ENCODE measurements at regions not wholly inside any gene's neighbourhood (a gene's known extent, or its start where the extent isn't known, plus 50 kb on each side); places are given as distances from the start of the nearest gene placed in this dataset.

- TF ChIP-seq, protein P1, sequence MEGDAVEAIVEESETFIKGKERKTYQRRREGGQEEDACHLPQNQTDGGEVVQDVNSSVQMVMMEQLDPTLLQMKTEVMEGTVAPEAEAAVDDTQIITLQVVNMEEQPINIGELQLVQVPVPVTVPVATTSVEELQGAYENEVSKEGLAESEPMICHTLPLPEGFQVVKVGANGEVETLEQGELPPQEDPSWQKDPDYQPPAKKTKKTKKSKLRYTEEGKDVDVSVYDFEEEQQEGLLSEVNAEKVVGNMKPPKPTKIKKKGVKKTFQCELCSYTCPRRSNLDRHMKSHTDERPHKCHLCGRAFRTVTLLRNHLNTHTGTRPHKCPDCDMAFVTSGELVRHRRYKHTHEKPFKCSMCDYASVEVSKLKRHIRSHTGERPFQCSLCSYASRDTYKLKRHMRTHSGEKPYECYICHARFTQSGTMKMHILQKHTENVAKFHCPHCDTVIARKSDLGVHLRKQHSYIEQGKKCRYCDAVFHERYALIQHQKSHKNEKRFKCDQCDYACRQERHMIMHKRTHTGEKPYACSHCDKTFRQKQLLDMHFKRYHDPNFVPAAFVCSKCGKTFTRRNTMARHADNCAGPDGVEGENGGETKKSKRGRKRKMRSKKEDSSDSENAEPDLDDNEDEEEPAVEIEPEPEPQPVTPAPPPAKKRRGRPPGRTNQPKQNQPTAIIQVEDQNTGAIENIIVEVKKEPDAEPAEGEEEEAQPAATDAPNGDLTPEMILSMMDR (IDR thresholded peaks at IDR 0.05), result no peak
- H3K9me3 Mint-ChIP-seq (ENCODE audit: low read depth), result no peaks in the 10 kb centered on the region
- no peak for DNase-seq (ENCODE audit: low spot score)
- no peak overlapping the region for H3K4me3 Mint-ChIP-seq (ENCODE audit: unreplicated experiment)
- peaks cover 17% of the 10 kb centered on the region for H3K27me3 Mint-ChIP-seq (ENCODE audit: low read depth)
- H3K36me3 Mint-ChIP-seq (ENCODE audit: low read depth), result no peaks in the 10 kb centered on the region
- no peak overlapping the region for H3K27ac Mint-ChIP-seq (ENCODE audit: unreplicated experiment)
- H3K4me1 Mint-ChIP-seq (ENCODE audit: low read depth), result peaks cover 9% of the 10 kb centered on the region
These were observed 110.2 kb downstream of the ALX1 start for GRCh38 chr12:85390266-85390665.

- Mint-ChIP-seq H3K27ac (ENCODE audit: unreplicated experiment) (no peak overlapping the region), H3K36me3 (ENCODE audit: low read depth) (no peaks in the 10 kb centered on the region), H3K9me3 (ENCODE audit: low read depth) (no peaks in the 10 kb centered on the region), H3K4me3 (ENCODE audit: unreplicated experiment) (no peak overlapping the region), H3K4me1 (ENCODE audit: low read depth) (peaks cover 6% of the 10 kb centered on the region), H3K27me3 (ENCODE audit: low read depth) (peaks cover 9% of the 10 kb centered on the region)
- TF ChIP-seq, protein P1 (IDR thresholded peaks at IDR 0.05), result no peak
- DNase-seq (ENCODE audit: low spot score), result no peak
These were observed 112.5 kb downstream of the ALX1 start for GRCh38 chr12:85392508-85392907.

- TF ChIP-seq, protein P1 (IDR thresholded peaks at IDR 0.05), result no peak
- no peaks in the 10 kb centered on the region for H3K9me3 Mint-ChIP-seq (ENCODE audit: low read depth)
- peaks cover 5% of the 10 kb centered on the region for H3K27me3 Mint-ChIP-seq (ENCODE audit: low read depth)
- H3K27ac Mint-ChIP-seq (ENCODE audit: unreplicated experiment), result no peak overlapping the region
- no peak overlapping the region for H3K4me3 Mint-ChIP-seq (ENCODE audit: unreplicated experiment)
- peaks cover 6% of the 10 kb centered on the region for H3K4me1 Mint-ChIP-seq (ENCODE audit: low read depth)
- H3K36me3 Mint-ChIP-seq (ENCODE audit: low read depth), result no peaks in the 10 kb centered on the region
- DNase-seq (ENCODE audit: low spot score), result no peak
These were observed 113.6 kb downstream of the ALX1 start for GRCh38 chr12:85393606-85394005.

GRCh38 chr12:85394065-85394464 lies 114.0 kb downstream of the ALX1 start:
- TF ChIP-seq, protein P1 (IDR thresholded peaks at IDR 0.05), result no peak
- Mint-ChIP-seq H3K36me3 (ENCODE audit: low read depth) (no peaks in the 10 kb centered on the region), H3K27me3 (ENCODE audit: low read depth) (peaks cover 5% of the 10 kb centered on the region), H3K9me3 (ENCODE audit: low read depth) (no peaks in the 10 kb centered on the region), H3K4me3 (ENCODE audit: unreplicated experiment) (no peak overlapping the region), H3K27ac (ENCODE audit: unreplicated experiment) (no peak overlapping the region), H3K4me1 (ENCODE audit: low read depth) (peaks cover 6% of the 10 kb centered on the region)
- no peak for DNase-seq (ENCODE audit: low spot score)

DNA sequence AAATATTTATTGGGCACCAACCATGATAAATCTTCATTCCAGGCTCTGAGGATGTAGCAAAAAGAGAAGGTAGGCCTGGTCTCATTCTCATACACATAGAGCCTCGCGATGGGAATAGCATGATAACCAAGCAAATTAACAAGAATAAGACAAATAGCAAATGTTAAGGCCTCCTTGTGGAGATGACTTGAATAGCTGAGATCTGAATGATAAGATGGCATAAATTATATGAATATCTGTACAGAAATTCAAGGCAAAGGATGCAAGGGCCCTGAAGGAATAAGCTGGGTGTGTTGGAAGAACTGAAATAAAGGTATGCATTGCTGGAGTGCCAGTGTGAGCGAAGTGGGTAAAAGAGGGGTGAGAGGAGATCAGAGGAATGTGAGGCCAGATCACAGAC lies 114.8 kb downstream of the ALX1 start:
- DNase-seq (ENCODE audit: low spot score), result no peak
- Mint-ChIP-seq H3K27ac (ENCODE audit: unreplicated experiment) (no peak overlapping the region), H3K4me3 (ENCODE audit: unreplicated experiment) (no peak overlapping the region)

More for the DNA sequence above, 114.8 kb downstream of the ALX1 start:
- Mint-ChIP-seq H3K9me3 (ENCODE audit: low read depth) (no peaks in the 10 kb centered on the region), H3K27me3 (ENCODE audit: low read depth) (peaks cover 7% of the 10 kb centered on the region), H3K36me3 (ENCODE audit: low read depth) (no peaks in the 10 kb centered on the region), H3K4me1 (ENCODE audit: low read depth) (peaks cover 6% of the 10 kb centered on the region)
- TF ChIP-seq, protein P1 (IDR thresholded peaks at IDR 0.05), result peak; percentile 32

All from chondrocyte (in vitro differentiated cells).